GM08714 (cell line): ENCODE measurements at regions not wholly inside any gene's neighbourhood (a gene's known extent, or its start where the extent isn't known, plus 50 kb on each side); places are given as distances from the start of the nearest gene placed in this dataset.

Experiments
- H3K4me3 ChIP-seq: fragments of 200-500 bp; sonication (Bioruptor generic); 2 replicates; pipeline ENCODE4 v1.5.1; 2014; ENCODE audit warnings: mild to moderate bottlenecking, low read length, inconsistent platforms
- ZNF274 ChIP-seq: IDR thresholded peaks from 2 replicates; pipeline ENCODE4 v1.6.1; 2012; ENCODE audit warnings: mild to moderate bottlenecking, low read depth, low read length

DNA sequence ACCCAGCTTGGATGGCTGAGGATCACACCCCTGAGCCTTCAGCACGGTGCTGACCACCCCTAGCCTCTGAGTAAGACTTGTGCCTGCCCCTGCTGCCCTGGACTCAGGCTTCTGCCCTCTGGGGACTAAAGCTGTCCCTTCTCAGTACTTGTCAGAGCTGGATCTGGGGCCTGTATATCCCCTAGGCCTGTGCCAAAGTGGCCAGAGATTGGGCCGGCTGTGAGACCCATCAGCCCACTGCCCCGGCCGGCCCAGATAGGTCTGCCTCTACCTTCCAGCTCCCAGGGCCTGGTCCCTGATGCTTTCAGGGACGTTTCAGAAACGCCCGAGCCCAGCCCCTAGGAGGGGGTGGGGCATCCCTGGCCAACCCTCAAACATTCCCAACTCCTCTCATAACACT lies 137.8 kb downstream of the ZDHHC20 start:
- H3K4me3 ChIP-seq: no peak overlapping the region
- TF ChIP-seq ZNF274: no peak

DNA sequence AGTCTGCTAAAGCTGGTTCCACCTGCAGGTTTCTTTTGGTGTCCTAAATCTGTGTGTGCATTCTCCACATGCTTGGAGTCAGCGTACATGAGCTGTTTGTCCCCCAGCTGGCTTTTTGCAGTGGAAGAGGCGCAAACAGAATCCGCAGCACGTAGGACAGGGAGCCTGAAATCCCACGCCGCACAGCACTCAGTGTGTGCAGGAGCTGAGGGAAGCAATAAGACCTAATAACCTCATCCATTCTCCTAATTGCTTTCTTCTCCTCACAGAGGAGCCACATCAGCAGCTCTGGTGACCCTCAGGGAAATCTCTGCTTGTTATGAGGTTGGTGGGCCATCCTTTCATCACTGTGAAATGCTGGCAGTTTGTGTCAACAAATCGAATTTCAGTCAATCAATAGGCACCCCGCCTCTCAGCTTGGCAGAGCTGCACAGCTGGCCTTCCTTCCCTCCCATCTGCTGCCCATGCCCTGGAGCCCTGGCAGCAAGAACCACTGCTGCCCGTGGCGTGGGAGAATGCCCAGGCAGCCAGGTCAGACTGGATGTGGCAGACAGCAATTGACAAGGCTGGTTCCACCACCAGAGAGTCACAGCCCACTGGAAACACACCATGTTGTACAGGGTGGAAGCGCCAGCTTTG lies 136.7 kb downstream of the ZDHHC20 start:
- no peak for TF ChIP-seq ZNF274
- no peak overlapping the region for H3K4me3 ChIP-seq
